Activated CD4-positive, alpha-beta T cell treated with anti-CD3 and anti-CD28 coated beads for 48 hours (primary cell): ENCODE measurements at regions not wholly inside any gene's neighbourhood (a gene's known extent, or its start where the extent isn't known, plus 50 kb on each side); places are given as distances from the start of the nearest gene placed in this dataset.
"Not testable (repeated sequence)": the region's sequence is repeated elsewhere in the genome, so short reads cannot be mapped to it uniquely, and the experiment has no call there.

ENCODE experiments used
- DNase-seq: peaks from one replicate; pipeline ENCODE4 v3.0.0-alpha.2; 2020

- DNase-seq: no peak
Observed at GRCh38 chr11:121936781-121937447, 179.1 kb downstream of the BLID start.

GRCh38 chr11:121936370-121936769 is 179.6 kb downstream of the BLID start:
- no peak for DNase-seq

- no peak for DNase-seq
Observed at GRCh38 chr11:121933694-121934093, 182.3 kb downstream of the BLID start.

GRCh38 chr11:121933294-121933693 is 182.7 kb downstream of the BLID start:
- DNase-seq: no peak

GRCh38 chr11:121932646-121933185 is 183.3 kb downstream of the BLID start:
- DNase-seq: no peak

GRCh38 chr11:121931748-121932352 is 184.2 kb downstream of the BLID start:
- DNase-seq: no peak

GRCh38 chr11:121931121-121931520 is 184.9 kb downstream of the BLID start:
- no peak for DNase-seq

- no peak for DNase-seq
Observed at GRCh38 chr11:121930004-121930965, 185.7 kb downstream of the BLID start.

GRCh38 chr11:121929581-121929980 is 186.4 kb downstream of the BLID start:
- DNase-seq: no peak

GRCh38 chr11:121928597-121929580 is 187.1 kb downstream of the BLID start:
- no peak for DNase-seq

GRCh38 chr11:121927789-121928188 is 188.2 kb downstream of the BLID start:
- no peak for DNase-seq

GRCh38 chr11:121927097-121927785 is 188.8 kb downstream of the BLID start:
- no peak for DNase-seq

GRCh38 chr11:121924191-121924590 is 191.8 kb downstream of the BLID start:
- DNase-seq: no peak

GRCh38 chr11:121917482-121917881 is 198.5 kb downstream of the BLID start:
- DNase-seq: no peak

- no peak for DNase-seq
Observed at GRCh38 chr11:121914508-121915059, 201.4 kb downstream of the BLID start.

- no peak for DNase-seq
Observed at GRCh38 chr11:121909596-121909995, 206.4 kb downstream of the BLID start.

GRCh38 chr11:121907379-121907778 is 208.6 kb downstream of the BLID start:
- DNase-seq: no peak

GRCh38 chr11:121904148-121904547 is 211.9 kb downstream of the BLID start:
- no peak for DNase-seq

- DNase-seq: no peak
Observed at GRCh38 chr11:121901886-121902285, 214.1 kb downstream of the BLID start.

- DNase-seq: not testable (repeated sequence)
Observed at GRCh38 chr11:121901417-121901816, 214.6 kb downstream of the BLID start.

- DNase-seq: no peak
Observed at GRCh38 chr11:121899520-121899919, 216.5 kb downstream of the BLID start.
